ENCODE measurements at regions not wholly inside any gene's neighbourhood (a gene's known extent, or its start where the extent isn't known, plus 50 kb on each side); places are given as distances from the start of the nearest gene placed in this dataset.
A peak's percentile ranks its signal among the peaks of the same experiment; 100 is the strongest.

DNA sequence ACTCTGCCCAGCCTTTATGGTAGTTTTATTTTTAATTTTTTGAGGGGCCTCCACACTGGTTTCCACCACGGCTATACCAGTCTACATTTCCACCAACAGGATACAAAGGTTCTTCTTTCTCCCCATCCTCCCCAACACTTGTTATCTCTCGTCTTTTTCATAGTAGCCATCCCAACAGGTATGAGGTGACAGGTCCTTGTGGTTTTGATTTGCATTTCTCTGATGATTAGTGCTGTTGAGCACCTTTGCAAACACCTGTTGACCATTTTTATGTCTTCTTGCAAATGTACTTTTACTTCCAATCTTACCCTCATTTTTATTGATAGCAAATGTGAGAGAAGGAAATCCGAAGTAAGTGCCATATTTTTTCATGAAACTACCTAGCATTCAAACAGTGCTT is 195.4 kb upstream of the PREP start:
- no peak for DNase-seq

DNA sequence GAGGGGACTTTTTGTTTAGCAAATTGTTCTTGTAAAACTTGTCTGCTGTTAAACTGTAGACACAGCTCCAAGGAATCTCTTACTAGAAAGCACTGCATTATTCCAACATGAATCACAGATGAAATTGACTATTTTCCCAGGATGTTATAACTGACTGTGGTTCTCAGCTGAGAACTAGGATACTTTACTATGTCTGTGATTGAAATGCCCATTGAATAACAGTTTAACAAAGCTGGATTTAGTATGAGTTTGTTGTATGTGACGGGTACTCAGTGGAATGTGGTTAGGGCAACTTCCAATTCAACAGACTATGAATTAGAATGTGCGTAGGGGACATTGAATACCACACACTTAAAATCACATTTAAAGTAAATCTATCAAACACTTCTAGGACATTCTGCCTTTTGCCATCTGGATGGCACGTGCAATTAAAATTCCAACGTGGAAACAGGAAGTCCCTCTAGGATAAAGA is 193.4 kb upstream of the PREP start:
- DNase-seq = no peak

DNA sequence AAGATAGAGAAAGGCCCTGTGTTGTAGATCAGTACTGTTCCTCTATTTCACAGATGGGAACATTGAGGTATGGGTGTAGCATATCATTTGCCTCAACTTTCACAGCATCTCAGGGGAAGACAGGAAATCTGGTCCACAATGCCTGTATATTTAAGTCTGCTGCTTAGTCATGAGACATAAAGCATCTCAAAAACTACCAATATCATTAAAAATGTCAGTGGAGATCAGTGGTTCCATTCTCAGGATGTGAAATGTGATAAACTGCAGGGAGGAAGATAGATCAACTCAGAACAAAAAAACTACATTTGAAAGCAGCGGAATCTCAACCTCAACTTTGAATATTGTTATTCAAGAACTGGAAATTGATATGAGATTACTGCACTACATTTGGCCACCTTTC is 192.9 kb upstream of the PREP start:
- no peak for DNase-seq

DNA sequence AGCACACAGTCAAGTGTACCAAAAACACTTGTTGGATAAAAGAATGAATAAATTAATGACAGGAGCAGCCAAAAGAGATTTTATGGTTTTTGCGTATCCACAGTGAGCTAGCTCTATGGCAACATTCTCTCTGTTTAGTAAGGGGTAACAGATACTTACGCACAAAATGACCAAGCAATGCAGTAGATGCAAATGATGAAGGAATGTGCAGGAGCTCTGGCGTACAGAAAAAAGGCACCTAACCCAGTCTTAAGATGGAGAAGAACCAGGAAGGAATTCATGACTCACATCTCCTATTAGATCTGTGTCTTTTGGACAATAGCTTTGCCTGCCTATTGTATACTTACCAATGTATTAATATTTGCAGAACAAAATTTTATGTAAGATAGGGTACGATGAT is 191.9 kb upstream of the PREP start:
- no peak for DNase-seq

DNA sequence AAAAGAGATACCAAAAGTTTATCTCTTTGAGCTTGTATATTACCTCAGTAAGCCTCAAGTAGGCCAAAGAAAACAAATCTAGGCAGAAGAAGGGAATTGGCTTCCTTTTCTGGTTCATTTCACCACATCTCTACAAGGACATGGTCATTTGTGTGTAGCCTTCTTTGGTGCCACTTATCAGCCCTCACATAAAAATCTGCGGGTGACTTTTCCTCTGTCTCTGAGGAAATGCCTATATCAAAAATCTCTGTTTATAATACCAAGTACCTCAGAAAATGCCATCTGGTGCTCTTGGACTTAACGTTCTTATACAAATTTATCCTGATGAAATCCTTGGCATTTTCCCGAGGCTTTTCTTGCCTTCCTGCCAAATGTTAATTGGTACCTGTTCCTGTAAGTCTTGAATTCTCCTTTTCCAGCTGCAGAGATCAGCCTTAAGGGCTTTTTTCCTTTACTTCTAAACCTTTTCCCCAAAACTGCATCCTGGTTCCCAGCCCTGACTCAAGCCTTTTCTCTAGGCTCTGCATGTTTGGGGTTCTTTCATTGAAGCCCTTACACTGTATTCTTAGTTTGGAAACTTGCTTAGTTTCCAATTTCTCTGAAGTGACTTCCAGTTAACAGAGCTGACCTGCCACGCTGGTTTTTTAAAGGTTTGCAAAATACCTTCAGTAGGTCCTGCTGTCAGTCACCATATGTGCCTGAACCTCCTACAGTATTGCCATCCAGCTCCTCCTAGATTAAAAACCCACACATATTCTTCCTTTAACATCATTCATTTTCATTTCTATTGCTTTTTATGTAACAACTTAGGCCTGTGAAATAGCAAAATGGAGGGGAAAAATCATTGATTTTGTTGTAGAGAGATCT is 191.2 kb upstream of the PREP start:
- DNase-seq = no peak

DNA sequence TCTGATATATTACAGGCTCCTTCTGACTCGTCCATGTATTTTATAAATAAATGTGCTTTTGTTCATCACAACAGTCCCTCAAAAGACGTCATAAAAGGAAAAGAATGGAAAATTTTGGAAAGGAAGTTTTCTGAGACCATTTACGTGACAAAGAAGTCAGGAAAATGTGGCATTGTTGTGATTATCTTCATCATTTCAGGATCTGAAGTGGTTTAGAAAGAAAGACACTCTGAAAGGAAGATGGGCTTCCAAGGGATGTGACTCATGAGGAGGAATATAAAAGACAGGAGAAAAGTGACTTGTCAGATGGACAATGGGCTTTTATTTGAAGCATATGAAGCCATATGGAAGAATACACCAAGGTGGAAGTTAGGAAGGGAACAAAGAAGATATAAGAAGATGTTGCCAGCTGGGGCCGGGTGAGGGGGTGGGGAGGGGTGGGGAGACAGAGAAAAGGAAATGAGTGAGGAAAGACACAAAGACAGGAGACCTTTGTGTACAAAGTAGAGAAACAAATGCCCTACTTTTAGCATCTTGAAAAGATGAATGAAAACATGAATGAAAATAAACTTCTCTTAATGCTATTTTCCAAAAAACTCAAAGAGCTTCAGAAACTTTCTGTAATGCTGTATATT is 190.3 kb upstream of the PREP start:
- no peak for DNase-seq

DNA sequence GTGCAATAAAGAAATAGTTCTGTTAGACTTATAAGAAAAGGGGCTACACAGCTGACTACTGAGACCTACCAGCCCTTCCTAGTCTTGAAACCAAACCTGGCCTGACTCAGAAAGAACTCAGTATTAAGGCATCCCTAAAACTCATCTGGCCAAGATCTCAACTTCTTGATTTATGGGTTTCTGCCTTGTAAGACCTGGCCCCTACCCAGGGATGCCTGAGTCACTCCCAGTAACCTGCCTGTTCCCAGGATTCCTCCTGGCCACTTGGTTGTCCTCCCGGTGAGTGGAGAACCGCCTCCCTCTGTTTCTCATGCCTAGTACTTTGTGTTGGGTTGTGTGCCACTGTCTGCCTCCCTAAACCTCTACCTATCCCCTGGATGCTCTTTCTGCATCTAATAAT is 189.4 kb upstream of the PREP start:
- DNase-seq = no peak

DNA sequence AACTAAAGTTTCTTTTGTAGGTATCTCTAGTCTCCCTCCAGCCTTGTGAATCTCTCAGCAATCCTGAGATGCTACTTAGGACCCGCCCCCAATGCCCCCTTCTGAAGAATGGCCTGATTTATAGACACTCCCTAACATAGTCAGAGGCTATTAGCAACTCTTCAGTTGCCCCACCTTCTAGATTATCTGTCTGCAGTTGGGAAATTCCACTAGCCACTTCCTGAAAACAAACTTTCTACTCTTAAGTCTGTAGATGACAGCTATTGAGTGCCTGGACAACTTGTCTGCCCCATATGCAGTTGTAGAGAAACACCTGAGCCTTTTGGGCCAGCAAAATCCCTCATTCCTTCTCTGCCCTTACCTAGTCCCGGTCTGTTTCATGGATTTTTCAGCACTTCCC is 188.2 kb upstream of the PREP start:
- DNase-seq = peak; percentile 49

DNA sequence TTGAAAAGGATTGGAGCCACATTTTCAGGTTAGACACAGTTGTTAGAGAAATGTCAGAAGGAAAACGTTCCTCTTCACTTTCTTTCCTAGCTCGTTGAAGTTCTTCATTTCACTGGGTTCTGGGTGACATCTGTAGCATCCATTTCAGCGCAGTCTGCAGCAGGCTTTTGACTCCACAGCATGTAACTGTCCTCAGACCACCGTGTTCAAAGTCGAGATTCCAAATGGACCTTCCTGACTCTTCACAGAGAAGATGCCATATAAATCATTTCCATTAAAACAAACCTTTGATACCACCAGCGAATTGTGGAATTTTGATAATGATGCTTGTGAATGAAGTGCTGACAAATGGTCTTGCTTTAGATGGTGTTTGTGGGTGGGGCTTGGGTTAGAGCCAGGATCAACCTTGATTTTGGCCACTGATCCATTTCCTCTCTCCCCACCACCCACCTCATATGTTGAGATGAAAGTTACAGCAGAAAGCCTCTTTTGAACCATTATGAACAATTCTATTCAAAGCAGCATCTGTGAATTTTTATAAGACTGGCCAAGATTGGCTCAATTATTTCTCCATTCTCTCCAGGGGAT is 185.3 kb upstream of the PREP start:
- DNase-seq = no peak

DNA sequence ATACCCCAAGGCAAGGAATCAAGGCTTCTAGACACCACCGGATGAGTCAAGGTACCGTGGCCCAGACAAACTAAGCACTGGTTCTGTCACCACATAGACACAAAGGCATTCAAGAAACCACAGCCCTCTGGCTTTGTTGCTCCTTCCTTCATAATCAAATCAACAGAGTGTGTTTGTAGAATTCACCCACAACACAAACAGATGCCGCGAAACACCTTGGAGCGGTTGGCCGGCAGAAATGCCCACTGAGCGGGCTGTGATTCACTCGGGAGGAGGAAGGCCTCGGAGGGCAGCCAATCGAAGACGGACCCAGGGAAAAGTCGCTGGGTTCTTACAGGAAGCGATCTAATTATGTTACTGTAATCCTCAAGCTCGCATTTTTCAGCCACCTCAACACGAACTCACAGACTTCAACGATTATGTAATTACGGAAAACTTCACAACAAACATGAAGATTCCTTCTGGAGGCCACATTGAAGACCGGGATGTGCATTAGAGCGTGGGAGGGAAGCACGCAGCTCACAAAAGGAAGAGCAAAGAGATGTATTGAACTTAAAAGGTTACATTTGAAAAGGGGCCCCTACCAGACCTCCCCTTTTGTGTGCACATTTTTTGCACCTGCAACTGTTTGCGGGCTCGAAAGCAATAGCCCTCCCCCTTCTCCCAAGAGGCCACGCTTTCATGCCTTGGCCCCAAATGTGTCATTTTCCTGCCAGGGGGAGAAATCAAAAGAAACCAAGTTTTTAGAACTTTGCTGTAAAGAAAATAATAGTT is 184.7 kb upstream of the PREP start:
- no peak for DNase-seq

DNA sequence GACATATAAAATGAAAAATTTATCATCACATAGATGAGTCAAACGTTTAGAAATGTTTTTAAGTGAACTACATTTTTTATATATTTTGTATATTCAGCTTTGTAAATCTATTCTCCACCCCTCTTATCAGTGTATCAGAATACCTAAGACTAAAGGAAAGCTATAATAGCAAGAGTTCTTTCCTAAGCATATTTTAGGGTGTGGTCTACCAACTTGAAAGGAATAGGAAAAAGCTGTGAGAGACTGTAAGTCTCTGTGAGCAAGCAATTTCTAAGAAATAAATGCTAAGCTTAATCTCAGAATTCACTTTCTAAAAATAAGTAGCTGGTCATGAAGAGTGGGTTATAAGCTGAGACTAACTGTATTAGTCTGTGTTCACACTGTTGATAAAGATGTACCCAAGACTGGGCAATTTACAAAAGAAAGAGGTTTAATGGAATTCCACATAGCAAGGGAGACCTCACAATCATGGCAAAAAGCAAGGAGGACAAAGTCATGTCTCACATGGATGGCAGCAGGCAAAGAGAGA is 175.4 kb upstream of the PREP start:
- no peak for DNase-seq

DNA sequence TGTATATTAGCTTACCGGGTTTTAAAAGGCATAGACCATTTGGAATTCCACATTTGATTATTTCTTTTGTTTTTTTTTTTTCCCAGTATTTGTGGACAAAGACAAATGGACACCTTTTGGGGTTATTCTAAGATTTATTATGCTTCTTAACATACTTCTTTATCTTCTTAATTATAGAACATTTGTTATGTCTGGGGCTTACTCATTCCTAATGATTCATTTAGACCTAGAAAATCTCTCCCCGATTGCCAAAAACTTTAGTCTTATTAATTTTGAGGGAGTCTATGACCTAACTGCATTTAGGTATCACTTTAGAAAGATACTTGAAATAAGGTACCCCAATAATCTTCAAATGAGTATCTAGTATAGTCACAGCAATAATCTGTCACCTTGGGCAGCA is 170.7 kb upstream of the PREP start:
- no peak for DNase-seq

DNA sequence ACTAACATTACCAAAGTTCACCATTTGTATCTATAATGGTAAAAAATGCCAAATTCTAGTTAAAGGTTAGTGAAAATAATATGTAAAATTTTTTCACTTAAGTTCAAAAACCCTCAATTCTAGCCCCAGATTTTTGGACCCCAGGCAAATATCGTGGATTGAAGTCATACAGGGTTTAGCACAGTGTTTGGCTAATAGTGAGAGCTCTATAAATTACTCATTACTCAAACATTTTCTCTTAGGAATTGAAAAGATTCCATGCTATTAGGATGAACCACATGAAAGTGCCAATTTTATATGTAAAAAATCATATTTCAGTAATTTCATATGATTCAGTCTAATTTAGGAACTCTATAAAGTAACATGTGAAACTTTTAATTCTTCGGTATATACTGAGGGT is 170.3 kb upstream of the PREP start:
- no peak for DNase-seq

DNA sequence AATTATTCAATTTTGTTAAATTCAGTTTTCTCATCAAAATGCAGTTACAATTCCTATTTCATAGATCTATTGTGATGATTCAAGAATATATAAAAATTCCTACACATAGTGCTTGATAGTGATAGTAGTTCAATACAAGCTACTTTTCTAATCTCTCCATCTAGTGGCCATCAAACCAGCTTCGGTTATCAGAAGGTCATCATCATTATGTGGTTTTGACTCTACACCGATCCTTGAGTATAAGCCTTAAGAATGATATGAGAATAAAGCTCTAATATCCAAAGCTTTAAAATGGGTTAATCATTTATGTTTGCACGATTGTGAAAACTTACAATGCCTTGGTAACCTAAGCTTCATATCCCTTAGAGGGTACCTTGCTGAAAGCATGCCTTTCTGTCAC is 167.5 kb upstream of the PREP start:
- peak; percentile 3 for DNase-seq

DNA sequence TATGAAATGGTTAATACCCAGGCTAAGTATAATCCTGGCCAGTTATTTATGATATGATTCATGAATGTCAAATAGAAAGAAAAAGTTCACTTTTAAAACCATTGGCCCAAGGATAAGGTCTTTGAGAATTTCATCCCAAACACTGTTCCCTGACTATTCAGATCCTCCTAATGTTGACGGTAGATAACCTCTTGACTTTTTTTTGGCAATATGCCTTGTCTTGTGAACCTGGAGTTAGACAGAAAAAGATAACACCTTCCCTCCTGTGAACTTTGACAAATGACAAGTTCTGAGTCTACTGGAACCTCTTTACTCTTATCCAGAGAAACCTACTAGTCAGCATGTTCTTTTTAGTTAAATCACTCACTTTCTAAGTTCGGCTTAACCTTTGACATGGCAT is 166.8 kb upstream of the PREP start:
- no peak for DNase-seq

DNA sequence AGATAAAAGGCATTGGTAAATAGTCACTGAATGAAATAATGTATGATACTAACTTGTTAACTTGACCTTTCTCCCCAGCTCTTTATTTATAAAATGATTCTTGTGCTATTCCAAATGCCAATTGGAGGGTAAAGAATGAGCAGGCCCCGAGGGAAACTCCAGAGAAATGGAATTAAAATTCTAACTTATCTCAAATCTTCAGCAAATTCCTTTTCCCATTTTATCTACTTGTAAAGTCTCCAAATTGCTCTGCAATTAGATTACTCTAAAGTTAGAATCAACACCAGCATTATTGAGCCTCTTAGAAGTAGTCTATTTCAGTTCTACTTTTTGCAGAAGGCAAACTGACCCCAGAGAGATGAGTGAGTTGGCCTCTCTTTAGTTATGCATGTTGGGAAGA is 165.9 kb upstream of the PREP start:
- no peak for DNase-seq

DNA sequence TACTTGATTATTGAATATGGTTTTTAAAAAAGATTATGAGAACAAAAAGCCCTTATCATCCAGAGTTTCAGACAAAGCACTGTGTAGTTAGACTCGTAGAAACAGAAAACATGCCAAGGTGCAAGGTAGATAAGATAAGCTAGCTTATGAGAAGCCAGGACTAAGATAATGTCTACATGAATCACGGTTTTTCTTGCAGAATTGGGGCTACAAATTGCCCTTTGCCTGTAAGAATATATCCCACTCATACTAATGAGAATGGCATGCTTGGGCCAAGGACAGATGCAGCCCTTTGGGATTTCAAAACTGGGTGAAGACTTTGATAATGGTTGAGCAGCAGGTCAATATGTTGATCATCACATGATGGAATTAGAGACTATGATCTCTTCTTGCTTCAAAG is 165.3 kb upstream of the PREP start:
- DNase-seq = no peak

DNA sequence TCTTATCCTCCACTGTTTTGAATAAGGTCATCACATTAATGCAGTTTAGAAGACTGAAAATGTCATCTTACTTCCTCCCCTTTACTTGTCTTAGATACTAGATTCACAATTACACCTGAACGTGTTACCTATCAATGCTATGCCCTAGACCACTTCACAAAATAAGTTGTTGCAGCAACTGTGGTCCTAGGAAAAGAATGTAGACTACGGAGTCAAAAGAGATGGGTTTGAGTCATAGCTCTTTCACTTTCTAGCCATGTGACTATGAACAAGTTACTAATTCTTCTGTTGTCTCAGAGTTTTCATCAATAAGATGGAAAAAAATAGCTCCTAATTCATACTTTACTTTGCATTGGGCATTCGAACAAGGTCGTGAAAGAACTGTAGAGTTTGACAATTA is 164.3 kb upstream of the PREP start:
- DNase-seq = no peak

DNA sequence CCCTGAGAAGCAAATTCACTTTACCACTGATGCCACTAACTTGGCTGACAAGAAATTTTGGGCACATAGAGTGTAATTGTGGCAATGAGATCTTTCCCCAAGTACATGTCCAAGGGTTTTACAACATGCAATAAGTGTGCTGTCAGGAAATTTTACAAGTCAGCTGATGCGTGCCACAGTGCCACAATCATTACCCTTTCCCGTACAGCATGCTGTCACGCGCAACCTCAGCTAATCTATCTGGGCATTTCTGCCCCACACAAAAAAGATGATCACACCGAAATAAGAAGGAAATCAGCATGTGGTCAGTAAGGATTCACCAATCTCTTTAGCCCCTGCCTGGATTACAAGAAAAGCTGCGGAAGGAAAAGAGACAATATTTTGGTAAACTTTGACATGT is 163.6 kb upstream of the PREP start:
- no peak for DNase-seq

DNA sequence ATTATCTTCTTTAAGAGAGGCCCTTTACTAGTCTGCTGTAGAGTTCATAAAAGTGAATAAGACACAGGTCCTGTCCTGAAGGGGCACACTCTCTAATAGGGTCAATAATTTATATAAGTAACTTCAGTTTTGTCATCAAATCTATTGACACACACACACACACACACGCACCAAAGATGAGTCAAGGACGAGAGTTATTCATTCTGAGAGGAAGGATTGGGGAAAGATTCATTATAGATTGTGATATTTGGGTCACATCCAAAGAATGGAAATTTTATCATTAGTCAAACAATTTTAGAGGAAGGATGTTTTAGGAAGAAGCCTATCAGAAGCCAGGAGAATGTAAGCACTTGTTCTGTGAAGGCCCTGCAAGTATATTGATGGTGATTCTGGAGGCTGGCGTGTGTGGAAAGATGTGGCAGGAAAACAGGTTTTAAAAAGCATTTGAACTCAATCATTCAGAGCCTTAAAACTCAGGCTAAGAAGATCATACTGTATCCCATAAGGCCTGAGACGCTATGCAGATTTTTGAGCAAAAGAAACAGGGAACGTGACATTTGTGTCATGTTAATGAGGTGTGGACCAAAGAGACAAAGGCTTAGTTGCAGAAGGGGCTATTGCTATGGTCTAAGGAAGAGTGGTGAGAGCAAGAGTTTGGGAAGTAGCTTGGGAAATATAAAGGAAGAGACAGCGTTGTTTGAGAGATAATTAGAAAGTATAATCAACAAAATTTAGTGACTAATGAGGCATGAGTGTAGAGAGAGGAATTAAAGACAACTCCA is 161.4 kb upstream of the PREP start:
- DNase-seq = no peak

DNA sequence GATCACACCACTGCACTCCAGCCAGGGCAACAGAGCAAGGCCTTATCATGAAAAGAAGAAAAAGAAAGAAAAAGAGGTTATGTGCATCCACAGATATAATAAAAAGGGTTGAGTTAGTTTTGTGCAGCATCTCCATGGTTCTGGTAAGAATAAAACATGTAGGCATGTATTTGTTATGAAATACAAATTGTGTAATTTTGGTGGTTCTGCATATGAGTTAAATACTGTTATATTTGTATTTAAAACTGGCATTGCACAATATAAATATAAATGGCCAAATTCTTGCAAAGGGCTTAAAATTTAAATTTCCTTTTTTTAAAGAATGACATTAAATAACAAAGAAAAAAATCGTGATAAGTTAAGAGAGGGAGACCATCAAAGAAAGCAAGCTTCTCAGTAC is 159.1 kb upstream of the PREP start:
- peak; percentile 2 for DNase-seq

DNA sequence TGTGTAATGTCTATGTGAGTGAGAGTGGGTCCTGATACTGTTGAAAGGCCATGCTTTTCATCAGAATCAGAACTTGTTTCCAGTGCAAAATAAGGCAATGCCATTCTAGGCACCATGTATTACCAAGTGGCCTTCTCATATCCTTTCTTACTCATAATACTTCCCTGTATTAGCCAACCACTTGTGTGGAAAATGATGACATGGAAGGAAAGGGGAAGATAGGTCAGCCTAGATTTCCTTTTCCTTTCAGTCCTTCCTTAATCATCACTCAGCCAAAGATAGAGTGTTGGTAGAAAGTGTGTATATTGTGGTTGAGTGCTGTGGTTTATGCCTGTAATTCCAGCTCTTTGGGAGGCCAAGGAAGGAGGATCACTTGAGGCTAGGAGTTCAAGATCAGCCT is 158.6 kb upstream of the PREP start:
- no peak for DNase-seq

Data from hematopoietic multipotent progenitor cell treated with erythropoietin and hydrocortisone succinate and interleukin-3 and kit ligand, for 6 days (in vitro differentiated cells).